Umbilical cord (tissue), 1 donor: ENCODE measurements at regions not wholly inside any gene's neighbourhood (a gene's known extent, or its start where the extent isn't known, plus 50 kb on each side); places are given as distances from the start of the nearest gene placed in this dataset.

Experiments used
- DNase-seq: peaks from one replicate; pipeline ENCODE4 v3.0.0-alpha.2; 2015; ENCODE audit warnings: low spot score

DNA sequence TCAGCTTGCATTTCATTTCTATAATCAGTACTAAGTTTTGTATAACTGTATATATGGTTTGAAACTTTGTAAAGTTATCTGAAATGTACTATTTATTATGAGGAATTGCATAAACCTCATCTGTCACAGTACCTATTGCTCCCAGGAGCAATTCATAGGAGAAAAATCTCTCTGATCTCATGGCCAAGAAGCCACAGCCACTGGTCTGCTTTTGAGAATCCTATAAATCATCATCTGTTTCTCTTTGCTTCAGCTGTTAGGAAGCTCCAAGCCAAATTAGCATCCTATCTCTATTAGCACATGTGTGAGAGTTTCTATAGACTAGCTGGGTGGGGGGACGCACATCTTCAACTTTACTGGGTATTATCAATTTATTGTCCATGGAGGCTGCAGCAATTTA, 210.3 kb downstream of the CYP26B1 start:
- DNase-seq, result no peak

DNA sequence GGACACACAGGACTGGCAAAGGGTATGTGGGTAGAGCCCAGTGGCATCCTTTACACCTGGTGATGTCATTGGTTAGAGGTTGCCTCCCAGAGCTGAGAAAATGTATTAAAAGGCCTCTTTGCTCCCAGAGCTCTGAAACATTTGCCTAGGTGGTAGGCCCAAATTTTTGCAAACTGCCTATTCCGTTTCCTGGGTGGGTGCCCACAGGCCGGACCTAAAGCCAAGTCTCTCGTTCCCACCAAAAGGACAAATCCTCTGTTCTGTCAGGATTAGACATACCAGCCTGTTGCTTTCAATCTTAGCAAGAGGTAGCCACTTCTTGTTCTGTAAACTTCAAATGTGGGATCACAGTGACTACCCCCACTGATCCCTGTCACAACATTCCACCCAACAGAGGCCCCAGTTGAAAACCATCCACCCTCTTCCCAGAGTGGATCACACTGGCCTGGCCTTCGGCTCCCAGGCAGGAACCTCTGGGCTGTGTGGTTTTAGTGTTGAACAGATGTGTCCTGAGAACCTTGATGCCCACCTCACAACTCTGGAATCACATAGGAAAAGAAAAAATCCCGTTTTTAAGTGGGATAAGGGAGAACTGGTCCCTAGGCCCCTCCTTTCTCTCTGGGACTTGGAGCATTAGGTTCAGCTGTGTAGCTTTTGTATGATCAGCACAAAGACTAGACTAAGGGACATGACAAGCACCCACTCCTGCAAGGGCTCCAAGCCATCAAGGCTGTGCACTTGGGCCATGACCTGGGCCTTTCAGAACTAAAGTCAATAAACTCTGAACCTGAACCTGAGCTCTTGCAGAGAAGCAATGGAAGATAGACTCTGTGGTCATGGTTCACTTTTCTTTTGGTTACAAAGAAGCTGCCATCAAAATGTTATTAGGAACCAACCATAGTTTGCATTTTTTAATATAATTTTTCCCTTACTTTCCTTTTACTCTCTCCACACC, 211.3 kb downstream of the CYP26B1 start:
- no peak for DNase-seq

DNA sequence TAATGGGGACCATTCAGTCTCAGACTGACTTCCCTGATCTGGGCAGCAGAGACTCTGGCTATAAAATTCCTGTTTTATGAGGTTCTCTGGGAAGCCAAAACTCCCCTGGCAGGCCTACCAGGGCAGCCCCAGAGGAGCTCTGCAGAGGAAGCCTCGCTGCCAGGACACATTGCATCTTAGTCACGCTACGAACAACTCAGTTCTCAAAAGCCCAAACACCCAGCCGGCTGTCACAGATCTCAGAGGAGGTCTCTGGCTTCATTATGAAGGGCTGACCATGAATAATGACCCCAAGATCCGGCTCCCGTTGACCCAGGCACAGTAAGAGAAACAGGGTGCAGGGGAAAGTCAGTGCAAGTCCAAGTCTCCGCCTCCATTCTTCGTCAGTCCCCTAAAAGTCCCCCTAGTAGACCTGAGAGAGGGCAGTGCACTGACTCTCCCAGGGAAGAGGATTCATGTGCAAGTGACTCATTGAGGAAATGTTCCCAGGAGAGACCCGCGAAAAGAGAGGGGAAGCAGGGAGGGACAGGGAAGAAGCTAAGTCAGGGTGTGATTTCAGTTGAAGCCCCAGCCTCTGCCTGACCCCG, 212.3 kb downstream of the CYP26B1 start:
- peak; percentile 49 for DNase-seq

DNA sequence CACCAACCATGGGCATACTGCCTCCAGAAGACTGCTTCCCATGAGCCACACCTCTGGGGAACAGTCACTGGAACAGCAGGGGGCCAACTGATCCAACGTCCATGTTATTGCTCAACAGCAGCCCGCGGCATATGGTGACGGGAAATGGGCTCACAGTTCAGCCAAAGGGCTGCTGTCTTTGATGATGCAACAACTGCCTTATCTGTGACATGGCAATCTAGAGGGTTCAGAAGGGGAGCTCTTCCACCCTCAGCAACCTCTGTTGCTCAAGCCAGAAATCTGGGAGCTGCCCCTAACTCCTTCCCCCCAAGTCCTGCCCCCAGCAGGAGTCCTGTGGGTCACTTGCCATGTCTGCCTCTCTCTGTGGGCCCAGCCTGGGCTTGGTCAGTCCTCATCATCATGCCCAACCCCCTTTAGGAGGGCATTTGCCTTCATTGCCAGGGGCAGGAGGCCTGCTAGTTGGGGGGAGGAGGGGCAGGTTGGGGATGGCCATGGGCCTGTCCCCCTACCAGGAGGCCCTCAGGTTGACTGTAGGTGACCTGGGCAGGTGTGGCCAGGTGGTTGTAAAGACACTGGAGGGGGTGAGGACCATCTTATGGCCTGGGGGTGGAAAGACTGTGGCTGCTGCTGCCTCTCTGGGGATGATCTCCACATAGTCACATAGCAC, 212.9 kb downstream of the CYP26B1 start:
- no peak for DNase-seq

DNA sequence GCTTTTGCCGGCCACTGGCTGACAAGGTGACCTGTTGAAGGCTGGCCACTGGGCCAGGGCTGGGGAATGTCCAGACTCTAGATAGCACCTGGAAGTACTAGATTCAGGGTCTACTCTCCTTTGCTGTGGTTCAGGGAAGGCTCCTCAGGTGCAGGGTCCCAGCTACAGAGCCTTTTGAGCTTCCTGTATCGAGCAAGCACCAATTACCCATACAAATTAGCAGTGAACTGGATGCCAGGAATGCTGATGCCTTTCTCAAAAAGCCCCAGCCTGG, 213.4 kb downstream of the CYP26B1 start:
- no peak for DNase-seq

DNA sequence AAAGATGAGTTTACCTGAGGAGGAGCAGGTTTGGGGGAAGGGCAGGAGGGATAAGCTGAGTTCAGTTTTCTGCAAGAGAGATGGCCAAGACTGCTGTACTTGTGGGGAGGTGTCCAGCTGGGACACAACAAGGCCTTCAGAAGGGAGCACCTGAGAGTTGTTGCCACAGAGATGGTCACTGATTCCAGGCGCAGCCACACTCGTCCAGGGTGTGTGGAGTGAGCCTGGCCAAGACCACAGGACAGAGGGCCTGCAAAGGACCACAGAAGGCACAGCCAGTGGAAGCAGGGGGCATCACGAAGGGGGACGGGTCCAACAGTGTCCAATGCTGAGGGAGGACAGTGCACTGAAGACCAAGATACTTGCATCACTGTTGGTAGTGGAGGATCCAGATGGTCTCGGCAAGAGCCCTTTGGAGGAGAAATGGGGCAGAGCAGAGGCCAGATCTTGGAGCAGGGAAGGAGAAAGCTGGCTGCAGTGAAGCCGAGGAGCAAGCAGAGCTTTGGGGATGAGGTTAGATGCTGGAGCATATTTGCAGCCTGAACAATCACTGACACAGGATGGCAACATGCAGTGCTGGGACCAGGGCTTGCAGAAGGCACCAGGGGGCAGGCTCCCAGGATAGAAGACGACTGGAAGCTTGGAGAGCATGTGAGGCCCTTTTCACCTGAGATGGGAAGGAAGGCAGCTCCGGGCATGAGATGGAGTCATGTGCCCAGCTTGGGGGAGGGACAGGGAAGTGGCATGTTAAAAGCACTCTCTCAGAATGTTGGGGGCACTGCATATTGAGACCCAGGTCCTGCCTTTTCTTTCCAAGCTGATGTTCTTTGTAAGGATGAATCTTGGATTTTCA, 214.0 kb downstream of the CYP26B1 start:
- DNase-seq, result no peak

DNA sequence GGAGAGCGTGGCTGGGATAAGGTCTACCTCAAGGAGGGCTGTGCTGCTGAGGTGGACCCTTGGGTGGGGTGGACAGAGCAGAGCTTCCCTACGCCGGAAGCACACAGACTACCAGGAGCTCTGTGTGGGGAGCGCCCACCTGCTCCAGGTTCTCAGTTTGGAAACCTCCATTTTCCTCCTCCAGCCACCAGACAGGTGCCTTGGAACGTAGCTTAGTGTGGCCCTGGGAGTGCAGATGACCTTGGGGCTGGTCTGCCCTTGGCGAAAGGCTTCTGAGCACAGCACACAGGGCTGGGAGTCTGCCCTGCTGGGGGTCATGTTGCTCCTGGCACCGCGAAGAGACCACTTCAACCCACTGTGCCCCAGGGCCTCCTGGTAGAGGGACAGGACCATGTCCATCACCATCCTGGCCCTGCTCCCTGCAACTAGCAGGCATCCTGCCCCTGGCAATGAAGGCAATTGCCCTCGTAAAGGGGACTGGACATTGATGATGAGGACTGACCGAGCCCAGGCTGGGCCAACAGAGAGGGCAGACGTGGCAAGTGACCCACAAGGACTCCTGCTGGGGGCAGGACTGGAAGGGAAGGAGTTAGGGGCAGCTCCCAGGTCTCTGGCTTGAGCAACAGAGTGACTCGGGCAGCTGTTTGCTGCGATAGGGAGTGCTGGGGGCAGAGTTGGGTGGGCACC, 214.7 kb downstream of the CYP26B1 start:
- no peak for DNase-seq

DNA sequence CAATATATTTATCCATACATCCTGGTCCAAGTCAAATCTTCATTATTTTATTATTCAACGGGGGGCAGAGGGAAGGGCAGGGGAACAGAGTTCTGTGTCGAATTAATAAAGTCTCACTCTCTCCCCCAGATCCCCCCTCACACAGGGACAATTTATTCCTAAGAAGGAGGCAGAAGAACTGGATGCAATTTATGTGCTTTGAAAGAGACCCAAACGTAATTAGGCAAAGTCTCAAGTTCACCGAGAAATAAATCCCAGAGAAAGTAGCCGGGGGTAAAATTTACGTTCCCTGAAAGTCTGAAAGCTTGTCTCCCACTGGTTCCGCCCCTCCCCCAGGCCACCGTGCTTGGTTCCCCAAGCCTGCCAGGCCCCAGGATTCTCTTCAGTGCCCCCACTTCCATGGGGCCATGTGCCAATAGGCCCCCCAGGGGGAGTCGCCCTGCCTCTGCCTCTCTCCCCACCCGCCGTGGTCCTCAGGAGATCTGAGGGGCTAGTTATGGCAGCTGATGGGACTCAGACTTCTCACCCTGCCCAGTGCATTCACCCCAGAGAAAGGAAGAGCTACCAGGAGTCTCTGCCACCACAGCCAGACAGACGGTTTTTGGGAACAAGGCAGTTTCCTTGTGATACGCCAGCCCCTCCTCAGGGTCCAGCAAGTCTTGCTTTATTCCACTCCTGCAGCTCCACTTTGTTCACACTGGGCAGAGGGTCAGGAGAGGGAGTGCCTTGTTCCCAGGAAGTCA, 215.5 kb downstream of the CYP26B1 start:
- DNase-seq, result no peak

DNA sequence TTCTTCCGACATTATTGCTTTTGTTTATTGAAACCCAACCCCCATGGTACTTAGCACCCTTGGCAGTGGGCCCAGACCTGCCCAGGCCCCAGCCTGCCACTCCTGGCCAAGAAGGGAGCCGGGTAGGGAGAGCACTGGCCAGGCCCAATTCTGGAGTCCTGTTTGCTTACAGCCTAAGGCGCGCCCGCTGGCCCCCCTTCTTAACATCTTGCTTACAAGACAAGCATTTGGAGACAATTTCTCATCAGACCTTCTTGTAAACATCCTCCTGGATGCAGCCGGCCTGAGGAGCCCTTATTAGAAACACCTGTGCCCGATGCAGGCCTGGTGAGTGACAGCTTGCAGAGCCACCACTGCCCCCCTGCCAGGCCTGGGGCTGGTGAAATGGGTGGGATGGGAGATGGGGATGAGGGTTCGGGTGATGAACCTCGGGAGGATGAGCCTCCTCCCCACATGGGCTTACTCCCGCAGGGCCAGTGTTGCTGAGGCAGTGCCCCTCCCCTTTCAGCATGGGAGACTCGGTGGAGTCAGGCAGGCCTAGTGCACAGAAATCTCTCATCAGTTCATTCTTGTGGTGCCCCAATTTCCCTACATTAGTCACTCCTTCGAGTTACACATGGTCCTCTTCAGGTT, 217.5 kb downstream of the CYP26B1 start:
- DNase-seq, result no peak

DNA sequence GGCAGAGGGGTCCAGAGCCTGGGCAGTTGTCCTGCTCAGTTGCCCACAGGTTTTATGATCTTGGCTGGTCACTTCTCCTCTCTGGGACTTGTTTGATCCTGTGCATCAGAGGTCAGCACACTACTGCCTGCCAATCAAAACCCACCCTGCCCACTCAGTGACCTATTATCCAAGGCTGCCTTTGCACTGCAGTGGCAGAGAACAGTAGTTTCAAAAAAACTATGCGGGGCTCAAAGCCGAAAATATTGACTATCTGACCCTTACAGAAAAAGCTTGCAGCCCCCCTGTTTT, 218.2 kb downstream of the CYP26B1 start:
- DNase-seq, result no peak

DNA sequence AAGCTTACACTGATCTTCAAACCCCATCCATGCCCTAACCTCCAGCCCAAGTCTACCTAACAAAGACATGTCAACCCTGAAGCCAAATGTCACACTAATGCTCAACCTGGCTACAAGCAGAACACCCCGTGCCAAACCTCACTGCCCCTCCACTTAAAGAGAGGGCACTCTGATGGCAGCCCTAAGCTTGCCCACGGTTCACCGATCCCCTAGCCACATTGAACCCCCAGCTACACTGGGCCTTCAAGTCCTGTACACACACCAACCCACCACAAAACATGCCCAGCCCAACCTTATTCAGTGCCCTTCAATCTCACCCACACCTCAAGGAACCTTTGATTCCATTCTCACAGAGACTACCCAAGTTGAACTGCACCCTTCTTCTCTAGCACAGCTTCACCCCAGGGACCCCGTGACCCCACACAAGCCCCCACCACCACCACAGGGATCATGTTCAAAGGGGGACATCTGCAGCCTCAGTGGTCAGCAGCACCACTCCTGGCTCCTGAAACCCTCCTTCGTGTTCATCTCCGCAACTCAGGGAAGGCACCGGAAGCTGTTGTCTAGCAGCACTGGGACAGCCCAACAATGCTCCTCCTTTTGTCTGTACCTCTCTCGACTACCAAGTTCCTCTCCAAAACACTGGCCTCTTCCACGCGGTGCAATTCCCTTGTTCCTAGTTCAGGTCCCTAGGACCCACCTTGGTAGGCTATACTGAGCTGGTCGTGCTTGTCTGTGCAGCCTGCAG, 218.8 kb downstream of the CYP26B1 start:
- no peak for DNase-seq

DNA sequence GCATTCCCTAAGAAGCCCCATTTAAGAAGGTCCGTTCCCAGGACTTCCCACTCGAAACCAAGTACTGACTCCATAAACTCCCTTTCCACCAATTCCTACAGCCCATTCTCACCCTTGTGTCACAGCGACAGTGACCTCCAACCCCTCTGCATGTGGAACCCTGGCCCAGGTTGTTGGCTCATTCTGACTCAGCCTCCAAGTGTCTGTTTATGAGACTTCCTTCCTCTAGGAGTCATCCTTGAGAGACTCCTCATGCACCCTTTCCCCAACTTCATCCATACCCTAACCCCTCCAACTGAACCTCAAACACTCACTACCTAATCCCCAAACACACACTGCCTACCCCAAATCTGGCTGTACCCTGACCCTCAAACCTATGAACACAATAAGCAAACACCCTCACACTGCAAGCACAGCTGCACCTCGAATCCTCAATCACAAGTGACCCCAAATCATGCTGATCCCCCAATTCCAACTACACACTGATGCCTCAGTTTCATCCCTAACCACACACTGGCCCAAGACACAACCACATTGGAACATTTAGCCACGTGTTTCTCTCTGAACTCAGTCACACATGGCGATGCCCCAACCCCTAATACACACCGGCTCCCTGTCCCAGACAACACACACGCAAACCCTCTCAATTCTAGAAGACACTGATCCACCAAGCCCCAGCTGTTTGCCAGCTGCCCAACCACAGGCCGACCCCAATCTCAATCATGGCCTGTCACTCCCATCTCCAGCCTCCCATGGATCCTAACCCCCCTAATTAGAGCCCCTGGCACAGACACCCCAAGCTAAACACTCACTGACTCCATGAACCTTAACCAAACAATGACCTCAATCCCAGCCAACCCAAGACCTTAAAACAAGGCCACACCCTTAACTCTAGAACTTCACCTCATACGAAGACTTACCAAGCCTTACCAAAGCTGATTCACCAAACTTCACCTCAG, 219.6 kb downstream of the CYP26B1 start:
- DNase-seq, result no peak

DNA sequence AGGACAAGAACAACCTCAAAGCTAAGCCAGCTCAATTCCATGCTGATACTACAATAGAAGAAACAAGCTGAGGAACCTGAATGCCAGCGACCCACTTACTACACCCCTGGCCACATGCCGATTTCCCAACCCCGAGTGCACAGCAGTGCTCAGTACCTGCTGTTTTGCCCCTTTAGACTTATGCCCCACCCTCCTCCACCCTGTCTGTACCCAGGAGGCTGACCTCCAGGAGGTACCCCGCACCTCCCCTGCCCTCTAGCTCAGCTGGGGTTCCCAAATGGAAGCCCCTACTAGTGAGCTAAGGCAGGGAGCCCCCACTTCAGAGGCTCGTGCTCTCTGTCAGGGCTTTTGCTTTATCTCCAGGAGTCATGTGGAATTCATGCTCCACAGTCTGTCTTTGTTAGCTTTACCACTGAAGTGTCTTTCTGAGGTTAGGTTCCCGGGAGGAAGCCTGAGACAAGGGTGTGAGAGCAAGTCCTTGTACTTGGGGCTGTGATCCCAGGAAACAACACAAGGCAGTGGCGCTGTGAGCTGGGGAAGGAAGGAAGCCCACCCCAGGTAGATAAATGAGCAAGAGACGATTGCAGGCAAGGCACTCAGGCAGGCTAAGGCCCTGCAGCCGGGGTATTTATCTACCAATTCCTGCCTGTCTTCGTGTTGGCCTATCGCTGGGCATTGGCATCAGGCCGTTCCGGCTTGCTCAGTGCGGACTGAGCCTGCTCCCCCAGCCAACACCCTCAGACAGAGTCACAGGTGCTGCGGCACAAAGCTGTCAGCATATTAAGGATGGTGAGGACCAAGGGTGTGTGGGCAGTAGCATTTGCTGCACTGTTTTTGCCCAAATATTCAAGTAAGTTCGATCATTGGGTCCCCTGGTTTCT, 220.5 kb downstream of the CYP26B1 start:
- DNase-seq, result no peak

DNA sequence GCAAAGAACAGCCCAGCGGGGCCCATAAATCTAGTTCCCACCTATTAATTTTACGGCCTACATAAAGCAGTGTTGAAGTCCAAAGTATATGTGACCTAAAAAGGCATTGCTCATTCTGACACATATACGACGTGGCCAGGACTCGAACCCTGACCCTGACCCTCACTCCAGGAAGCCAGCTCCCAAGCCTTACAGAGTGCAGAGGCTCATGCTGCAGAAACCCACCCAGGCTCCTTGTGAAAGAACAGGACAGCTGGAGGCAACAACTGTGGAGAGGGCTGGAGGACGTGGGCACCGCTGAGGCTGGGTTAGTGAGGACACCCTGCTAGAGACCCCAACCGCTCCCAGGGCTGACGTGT, 221.6 kb downstream of the CYP26B1 start:
- DNase-seq, result no peak

DNA sequence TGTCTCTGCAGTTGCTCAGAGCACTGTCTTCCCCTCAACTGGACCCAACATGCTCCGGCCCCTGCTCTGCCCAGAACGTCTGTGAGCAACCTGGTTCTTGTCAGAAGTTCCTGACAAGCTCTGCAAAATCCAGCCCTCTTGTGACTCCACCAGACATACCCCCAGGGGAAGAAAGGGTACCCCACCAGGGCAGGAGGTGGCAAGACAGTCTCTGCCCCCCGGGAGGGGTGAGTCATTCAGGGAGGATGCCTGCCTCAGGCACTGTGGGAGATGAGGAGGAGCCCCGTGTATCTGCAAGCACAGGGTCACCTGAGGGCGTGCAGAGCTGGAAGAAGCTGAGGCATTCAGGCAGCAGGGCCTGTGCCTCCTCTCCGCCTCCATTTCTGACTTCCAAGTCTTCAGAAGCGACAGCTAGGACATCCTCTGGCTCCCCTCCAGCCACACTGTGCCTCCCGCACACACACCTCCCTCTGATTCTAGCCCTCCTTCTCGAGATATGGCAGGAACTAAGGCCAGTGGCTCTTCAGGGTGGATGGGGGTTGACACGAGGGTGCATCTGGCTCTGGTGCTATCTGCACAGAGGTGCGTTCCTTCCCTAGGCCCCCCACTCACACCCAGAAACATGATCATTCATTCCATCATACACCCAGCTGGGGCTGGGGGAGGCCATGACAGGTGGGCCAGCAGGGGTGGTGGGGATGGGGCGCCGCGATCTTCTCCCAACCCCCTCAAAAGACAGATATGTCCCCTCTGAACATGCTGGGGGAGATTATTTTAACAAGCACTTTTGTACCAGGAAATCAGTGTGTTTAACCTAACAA, 222.2 kb downstream of the CYP26B1 start:
- peak; percentile 47 for DNase-seq

DNA sequence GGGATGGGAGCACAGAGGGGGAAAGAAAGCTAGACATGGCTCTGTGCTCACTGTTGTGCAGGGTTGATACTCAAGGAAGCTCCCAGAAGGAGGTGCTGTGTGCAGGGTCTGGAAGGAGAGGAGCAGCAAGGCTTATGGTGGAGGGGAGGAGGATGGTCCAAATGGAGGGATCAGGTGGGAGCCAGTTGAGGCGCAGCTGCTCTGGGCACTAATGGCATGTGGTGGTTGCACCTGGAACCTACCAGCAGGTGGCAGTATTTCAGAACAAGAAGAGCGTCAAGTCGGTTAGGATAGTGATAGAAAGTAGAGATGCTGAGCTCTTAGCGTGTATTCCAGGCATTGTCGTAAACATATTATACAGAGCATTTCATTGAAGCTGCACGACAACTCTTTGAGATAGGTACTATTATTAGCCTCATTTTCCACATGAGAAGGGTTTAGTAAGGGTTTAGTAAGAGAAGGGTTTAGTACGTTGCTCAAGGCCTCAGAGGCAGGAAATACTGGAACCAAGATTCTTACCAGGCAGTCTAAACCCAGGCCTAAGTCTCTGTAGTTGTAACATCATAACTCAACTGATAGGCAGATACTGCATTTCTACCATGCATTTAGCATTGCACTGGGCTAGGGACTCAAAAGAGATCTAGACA, 223.7 kb downstream of the CYP26B1 start:
- peak; percentile 75 for DNase-seq
